HCT116 (cell line): ENCODE measurements at regions not wholly inside any gene's neighbourhood (a gene's known extent, or its start where the extent isn't known, plus 50 kb on each side); places are given as distances from the start of the nearest gene placed in this dataset.

ENCODE experiments used
- ATAC-seq: fragments of 200-7000 bp; cut with Tn5 transposase; 2 replicates; pipeline ENCODE4 v1.9.1; 2020; ENCODE audit warnings: mild to moderate bottlenecking, moderate library complexity
- BruUV-seq: library from RNA; stranded (reverse); fragments of 400-500 nt; replicated peaks from 2 replicates; lab custom pipeline; 2021; lab: Mats Ljungman, UMichigan
- CTCF ChIA-PET: fragments of 300-600 bp; sonication (Branson Sonifier 250); formaldehyde crosslinking; loops from one replicate; lab custom pipeline; 2021; ENCODE audit warnings: antibody characterized with exemption; lab: Charles Lee
- POLR2A ChIA-PET: fragments of 300-600, 350-600 bp; sonication (Branson Sonifier 250); formaldehyde crosslinking; loops from one replicate; lab custom pipeline; 2021; ENCODE audit warnings: antibody characterized with exemption; lab: Charles Lee
- RAD21 ChIA-PET, 2 experiments: fragments of 300-600 bp; sonication (Branson Sonifier 250); formaldehyde crosslinking; loops; one replicate each; lab custom pipeline; 2023; ENCODE audit warnings: low total read pairs in 2 of 2; ENCODE audit not compliant: uncharacterized antibody in 2 of 2, unreplicated experiment in 2 of 2, low non-redundant PET in 1 of 2; lab: Charles Lee
- DNase-seq: peaks from one replicate; pipeline ENCODE4 v3.0.0-alpha.2; 2010; ENCODE audit warnings: low read depth, low spot score
- H2AFZ ChIP-seq: fragments of 200-600 bp; shearing (Covaris generic), sonication (generic); 2 replicates; pipeline ENCODE4 v1.6.1; 2017; ENCODE audit warnings: low read depth, mixed run types, mixed read lengths, antibody characterized with exemption, low read length; ENCODE audit not compliant: poor library complexity, severe bottlenecking
- H3K27ac ChIP-seq: 2 replicates; pipeline ENCODE4 v1.5.1; 2012; ENCODE audit warnings: low read depth, low read length
- H3K27me3 ChIP-seq: fragments of 200-600 bp; sonication (generic); 2 replicates; pipeline ENCODE4 v1.6.1; 2016; ENCODE audit warnings: mixed run types, low read length, mixed read lengths; ENCODE audit not compliant: insufficient read depth
- H3K36me3 ChIP-seq, 2 experiments: fragments of 200-500 bp in 1 of 2; fragments of 200-600 bp in 1 of 2; sonication (Bioruptor generic) in 1 of 2; sonication (generic) in 1 of 2; 2 replicates each; pipeline versions ENCODE4 v1.5.1 to v1.6.1; 2014 to 2016; ENCODE audit warnings: low read length in 2 of 2, inconsistent platforms in 1 of 2, mixed read lengths in 1 of 2, mixed run types in 1 of 2; ENCODE audit not compliant: insufficient read depth in 2 of 2, control insufficient read depth in 1 of 2
- H3K4me1 ChIP-seq, 2 experiments: fragments of 200-600 bp in 1 of 2; sonication (generic) in 1 of 2; 2 replicates each; pipeline versions ENCODE4 v1.5.1 to v1.6.1; 2012 to 2017; ENCODE audit warnings: low read length in 2 of 2, inconsistent platforms in 1 of 2, mild to moderate bottlenecking in 1 of 2, mixed read lengths in 1 of 2, mixed run types in 1 of 2, moderate library complexity in 1 of 2; ENCODE audit not compliant: insufficient read depth in 2 of 2, control insufficient read depth in 1 of 2
- H3K4me2 ChIP-seq: fragments of 200-600 bp; sonication (generic); 2 replicates; pipeline ENCODE4 v1.6.1; 2017; ENCODE audit warnings: mixed run types, low read length, mixed read lengths
- H3K4me3 ChIP-seq, 2 experiments: fragments of 200-600 bp in 1 of 2; sonication (generic) in 1 of 2; replicated peaks in 1 of 2; 2 replicates each; pipeline ENCODE4 v1.5.1; 2011 to 2016; ENCODE audit warnings: low read length in 2 of 2, control low read depth in 1 of 2, low read depth in 1 of 2, mild to moderate bottlenecking in 1 of 2, mixed read lengths in 1 of 2, mixed run types in 1 of 2
- H3K79me2 ChIP-seq: fragments of 200-600 bp; sonication (generic); 2 replicates; pipeline ENCODE4 v1.6.1; 2017; ENCODE audit warnings: mild to moderate bottlenecking, mixed run types, low read length, moderate library complexity, mixed read lengths; ENCODE audit not compliant: insufficient read depth
- H3K9ac ChIP-seq: fragments of 200-600 bp; sonication (generic); 2 replicates; pipeline ENCODE4 v1.6.1; 2016; ENCODE audit warnings: low read length, mixed read lengths
- H3K9me2 ChIP-seq: fragments of 200-600 bp; sonication (generic), shearing (Covaris generic); 2 replicates; pipeline ENCODE4 v1.6.1; 2017; ENCODE audit warnings: mixed run types, mild to moderate bottlenecking, moderate library complexity; ENCODE audit not compliant: insufficient read depth
- H3K9me3 ChIP-seq, 2 experiments: fragments of 200-500 bp in 1 of 2; fragments of 200-600 bp in 1 of 2; sonication (Bioruptor generic) in 1 of 2; sonication (generic) in 1 of 2; 2 replicates each; pipeline ENCODE4 v1.6.1; 2014 to 2017; ENCODE audit warnings: low read length in 2 of 2, mixed read lengths in 2 of 2, inconsistent platforms in 1 of 2, low read depth in 1 of 2, mild to moderate bottlenecking in 1 of 2, mixed run types in 1 of 2, moderate library complexity in 1 of 2; ENCODE audit not compliant: control insufficient read depth in 1 of 2, insufficient read depth in 1 of 2
- H4K20me1 ChIP-seq: fragments of 200-600 bp; sonication (generic), shearing (Covaris generic); 2 replicates; pipeline ENCODE4 v1.6.1; 2017; ENCODE audit warnings: mixed run types, mild to moderate bottlenecking, moderate library complexity; ENCODE audit not compliant: insufficient read depth
- ATF3 ChIP-seq: IDR thresholded peaks from 2 replicates; pipeline ENCODE4 v1.6.1; 2012
- CBX3 ChIP-seq: IDR thresholded peaks from 2 replicates; pipeline ENCODE4 v1.6.1; 2012; ENCODE audit warnings: low read depth
- CEBPB ChIP-seq: IDR thresholded peaks from 2 replicates; pipeline ENCODE4 v1.6.1; 2012; ENCODE audit warnings: low read depth
- EZH2 ChIP-seq: fragments of 200-600 bp; sonication (generic); IDR thresholded peaks from 2 replicates; pipeline ENCODE4 v1.6.1; 2017; ENCODE audit warnings: antibody characterized with exemption, mixed run types
- EZH2phosphoT487 ChIP-seq: fragments of 200-600 bp; IDR thresholded peaks from 2 replicates; pipeline ENCODE4 v1.6.1; 2018; ENCODE audit warnings: antibody characterized with exemption, borderline replicate concordance
- FOSL1 ChIP-seq: IDR thresholded peaks from 2 replicates; pipeline ENCODE4 v1.6.1; 2012; ENCODE audit warnings: low read depth
- JUND ChIP-seq: IDR thresholded peaks from 2 replicates; pipeline ENCODE4 v1.6.1; 2012
- MAX ChIP-seq: IDR thresholded peaks from 2 replicates; pipeline ENCODE4 v1.6.1; 2012
- POLR2A ChIP-seq: IDR thresholded peaks from 2 replicates; pipeline ENCODE4 v1.7.0; 2011; ENCODE audit warnings: borderline replicate concordance; ENCODE audit not compliant: insufficient read depth, insufficient read length; ENCODE audit errors: extremely low read depth
- POLR2AphosphoS5 ChIP-seq: IDR thresholded peaks from 2 replicates; pipeline ENCODE4 v1.6.1; 2011; ENCODE audit warnings: mild to moderate bottlenecking, low read depth, low read length, moderate library complexity
- REST ChIP-seq: IDR thresholded peaks from 2 replicates; pipeline ENCODE4 v1.6.1; 2012; ENCODE audit warnings: low read depth
- SIN3A ChIP-seq: IDR thresholded peaks from 2 replicates; pipeline ENCODE4 v1.6.1; 2012; ENCODE audit warnings: low read depth
- SP1 ChIP-seq: IDR thresholded peaks from 2 replicates; pipeline ENCODE4 v1.6.1; 2012; ENCODE audit warnings: low read depth
- SRF ChIP-seq: IDR thresholded peaks from 2 replicates; pipeline ENCODE4 v1.6.1; 2012; ENCODE audit warnings: low read depth
- TCF7L2 ChIP-seq: IDR thresholded peaks from 2 replicates; pipeline ENCODE4 v1.7.0; 2011; ENCODE audit warnings: borderline replicate concordance, inconsistent platforms; ENCODE audit not compliant: insufficient read depth, insufficient read length; ENCODE audit errors: extremely low read depth
- YY1 ChIP-seq: IDR thresholded peaks from 2 replicates; pipeline ENCODE4 v1.6.1; 2011; ENCODE audit warnings: low read length, low read depth, moderate library complexity, mild to moderate bottlenecking; ENCODE audit not compliant: insufficient replicate concordance; ENCODE audit errors: extremely low read depth
- ZBTB33 ChIP-seq: IDR thresholded peaks from 2 replicates; pipeline ENCODE4 v1.6.1; 2011; ENCODE audit warnings: mild to moderate bottlenecking, low read length, moderate library complexity; ENCODE audit not compliant: insufficient replicate concordance; ENCODE audit errors: extremely low read depth
- ZFX ChIP-seq: fragments of 450-650 bp; IDR thresholded peaks from 2 replicates; pipeline ENCODE4 v1.6.1; 2017
- ZNF274 ChIP-seq: fragments of 200-500 bp; sonication (Bioruptor generic); IDR thresholded peaks from 2 replicates; pipeline ENCODE4 v1.6.1; 2014; ENCODE audit warnings: mild to moderate bottlenecking, low read depth, low read length, inconsistent platforms
- intact Hi-C: fragments of 100-400 bp; cut with micrococcal nuclease; formaldehyde crosslinking; loops from 2 replicates; pipeline ENCODE4 v1.10.0; 2022

- TF ChIP-seq TCF7L2: no peak
- TF ChIP-seq MAX: no peak
- TF ChIP-seq SRF: no peak
- no peak for TF ChIP-seq JUND
- TF ChIP-seq CBX3: no peak
- TF ChIP-seq ZFX: no peak
- no peak for TF ChIP-seq SIN3A
- TF ChIP-seq YY1: no peak
- TF ChIP-seq ATF3: no peak
- no peak for TF ChIP-seq SP1
- no peak for TF ChIP-seq REST
- no peak for TF ChIP-seq POLR2AphosphoS5
- no peak for TF ChIP-seq EZH2phosphoT487
- no peak for TF ChIP-seq EZH2
- no peak for TF ChIP-seq POLR2A
- no peak for TF ChIP-seq ZBTB33
- no peak for TF ChIP-seq CEBPB
- no peak for TF ChIP-seq FOSL1
- TF ChIP-seq ZNF274: no peak
- H3K4me3 ChIP-seq: no peak overlapping the region
- no peaks in the 10 kb centered on the region for H3K4me1 ChIP-seq
- H4K20me1 ChIP-seq: no peaks in the 10 kb centered on the region
- DNase-seq (no peak), ATAC-seq (no peak)
- no peak overlapping the region for H3K27ac ChIP-seq
- no peaks in the 10 kb centered on the region for H3K36me3 ChIP-seq
- H3K9me2 ChIP-seq: no peaks in the 10 kb centered on the region
- H3K4me2 ChIP-seq: no peak overlapping the region
- intact Hi-C loops: no loop called here
- no peak overlapping the region for H3K9ac ChIP-seq
- no peaks in the 10 kb centered on the region for H3K27me3 ChIP-seq
- H3K79me2 ChIP-seq: no peaks in the 10 kb centered on the region
- RAD21 ChIA-PET: no interaction called here
- no peak overlapping the region for H2AFZ ChIP-seq
- no TSS peak for BruUV-seq
- H3K9me3 ChIP-seq: no peaks in the 10 kb centered on the region
- POLR2A ChIA-PET: no interaction called here
- CTCF ChIA-PET: no interaction called here
Observed at GRCh38 chr12:89999699-90000505, 291.3 kb upstream of the ATP2B1 start.
